CD4-positive, alpha-beta T cell treated with Interleukin-12 subunit alpha and Interleukin-12 subunit beta, for 1 hour (primary cell): ENCODE measurements at regions not wholly inside any gene's neighbourhood (a gene's known extent, or its start where the extent isn't known, plus 50 kb on each side); places are given as distances from the start of the nearest gene placed in this dataset.
A peak's percentile ranks its signal among the peaks of the same experiment; 100 is the strongest.
"Not testable (repeated sequence)": the region's sequence is repeated elsewhere in the genome, so short reads cannot be mapped to it uniquely, and the experiment has no call there.

Experiments used
- DNase-seq: peaks from one replicate; pipeline ENCODE4 v3.0.0-alpha.2; 2020

DNA sequence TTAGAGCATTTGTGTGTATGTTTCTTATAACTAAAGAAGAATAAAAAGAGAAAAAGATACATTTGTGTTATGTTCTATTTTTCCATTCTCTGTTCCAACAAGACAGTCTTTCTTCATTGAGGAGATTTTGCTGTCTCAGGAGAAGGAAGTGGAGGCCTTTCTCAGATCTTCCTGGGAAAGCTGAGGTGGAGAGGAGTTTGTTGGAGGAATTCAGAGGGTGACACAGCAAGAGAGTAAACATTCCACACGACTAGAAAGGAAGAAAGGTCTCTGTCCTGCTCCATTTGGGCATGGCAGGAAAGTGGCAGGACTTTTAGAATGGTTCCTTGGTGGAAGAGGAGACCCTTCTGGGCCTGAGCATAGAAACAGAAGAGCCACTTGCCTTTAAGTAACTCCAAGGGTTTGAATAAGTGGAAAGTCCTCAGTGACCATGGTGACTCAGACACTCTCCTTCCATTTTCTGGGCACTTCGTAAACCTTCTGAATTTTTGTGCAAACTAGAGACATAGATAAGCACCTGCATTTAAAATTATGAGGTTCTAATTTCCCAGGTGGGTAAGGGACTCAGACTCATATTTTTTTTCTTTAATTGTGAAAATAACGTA is 52.3 kb upstream of the COL5A2 start:
- DNase-seq, result no peak

DNA sequence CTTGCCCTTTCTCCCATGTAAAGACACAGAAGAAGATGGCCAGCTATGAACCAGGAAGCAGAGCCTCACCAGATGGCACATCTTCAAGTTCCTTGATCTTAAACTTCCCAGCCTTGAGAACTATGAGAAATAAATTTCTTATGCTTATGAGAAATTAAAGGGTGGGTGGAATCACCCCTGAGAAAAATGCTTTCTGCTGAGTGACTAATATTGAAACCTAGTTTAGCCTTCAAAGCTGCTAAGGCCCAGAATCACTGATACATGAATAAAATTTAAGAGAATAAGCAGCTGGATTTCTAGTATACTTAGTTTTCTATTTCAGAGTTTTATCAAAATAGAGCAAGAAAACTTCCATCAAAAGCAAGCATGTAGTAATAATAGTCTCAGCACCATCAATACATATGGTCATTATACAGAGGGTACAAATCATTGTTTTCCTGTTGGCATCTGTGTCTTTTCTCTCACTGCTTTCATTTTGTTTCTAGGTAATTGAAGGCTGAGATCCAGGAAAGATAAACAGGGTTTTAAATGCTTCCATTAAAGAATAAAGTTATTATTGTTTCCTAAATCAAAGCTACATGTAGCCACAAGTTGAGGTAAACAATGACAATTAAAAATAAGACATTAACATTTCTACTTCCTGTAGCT is 53.3 kb upstream of the COL5A2 start:
- no peak for DNase-seq

DNA sequence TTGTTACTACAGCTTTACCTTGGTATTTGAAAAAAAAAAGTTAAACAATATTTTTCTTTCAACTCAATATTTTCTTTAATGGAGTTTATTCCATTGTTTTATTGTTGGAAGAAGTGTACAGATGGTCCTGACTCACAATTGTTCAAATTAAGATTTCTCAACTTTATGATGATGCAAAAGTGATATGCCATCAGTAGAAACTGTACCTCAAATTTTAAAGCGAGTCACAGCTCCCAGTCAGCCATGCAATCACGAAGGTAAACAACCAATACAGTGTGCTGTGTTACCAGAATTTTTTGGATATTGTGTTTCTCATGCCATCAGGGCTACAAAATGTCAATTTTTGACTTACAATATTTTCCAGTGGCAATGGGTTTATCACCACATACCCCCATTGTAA is 54.0 kb upstream of the COL5A2 start:
- DNase-seq, result no peak

DNA sequence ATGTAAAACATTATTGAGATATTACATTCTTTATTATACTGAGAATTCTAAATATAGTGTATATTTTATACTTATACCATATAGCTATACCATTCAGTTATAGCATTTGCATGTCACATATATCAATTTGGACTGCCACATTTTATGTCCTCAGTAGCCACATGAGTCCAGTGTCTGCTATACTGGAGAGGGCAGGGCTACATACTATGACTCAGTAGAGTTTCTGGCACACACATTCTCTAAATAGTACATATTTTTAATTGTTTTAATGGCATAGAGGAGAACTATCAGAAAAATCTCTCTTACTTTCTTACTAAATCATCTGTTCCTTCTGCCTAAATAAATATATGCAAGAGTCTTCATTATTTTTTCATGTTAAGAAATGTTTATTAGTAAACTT is 55.4 kb upstream of the COL5A2 start:
- DNase-seq, result no peak

DNA sequence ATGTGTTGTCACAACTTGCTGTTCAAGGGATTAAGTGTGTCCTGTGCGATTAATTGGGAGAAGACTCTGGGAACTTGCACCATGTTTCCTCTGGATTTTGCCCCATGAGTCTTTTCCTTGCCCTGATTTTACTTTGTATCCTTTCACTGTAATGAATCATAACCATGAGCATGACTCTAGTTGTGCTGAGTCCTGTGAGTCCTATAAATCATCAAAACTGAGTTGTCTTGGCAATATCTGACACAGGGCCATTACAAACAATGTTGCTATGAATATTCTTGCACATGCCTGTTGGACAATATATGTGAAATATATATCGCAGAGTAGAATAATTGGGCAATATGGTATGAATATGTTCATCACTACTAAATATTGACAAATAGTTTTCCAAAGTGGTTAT is 56.5 kb upstream of the COL5A2 start:
- DNase-seq, result no peak

DNA sequence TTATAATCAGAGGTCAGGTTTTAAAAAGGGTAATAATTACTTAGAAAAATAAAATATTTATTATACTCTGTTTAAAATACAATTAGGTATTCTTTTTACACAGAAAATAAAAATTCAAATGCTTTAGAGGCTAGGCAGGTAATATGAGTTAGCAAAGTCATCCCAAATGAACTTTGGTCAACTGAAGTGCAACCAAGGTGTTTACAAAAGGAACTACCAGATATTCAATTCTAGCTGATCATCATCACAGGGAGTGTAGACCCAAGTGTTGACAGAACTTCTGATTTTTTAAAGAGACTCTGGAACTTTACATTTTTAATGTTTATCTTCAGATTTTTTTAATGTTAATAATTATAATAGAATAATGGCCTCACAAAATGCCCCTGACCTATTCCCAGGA is 59.3 kb upstream of the COL5A2 start:
- no peak for DNase-seq

DNA sequence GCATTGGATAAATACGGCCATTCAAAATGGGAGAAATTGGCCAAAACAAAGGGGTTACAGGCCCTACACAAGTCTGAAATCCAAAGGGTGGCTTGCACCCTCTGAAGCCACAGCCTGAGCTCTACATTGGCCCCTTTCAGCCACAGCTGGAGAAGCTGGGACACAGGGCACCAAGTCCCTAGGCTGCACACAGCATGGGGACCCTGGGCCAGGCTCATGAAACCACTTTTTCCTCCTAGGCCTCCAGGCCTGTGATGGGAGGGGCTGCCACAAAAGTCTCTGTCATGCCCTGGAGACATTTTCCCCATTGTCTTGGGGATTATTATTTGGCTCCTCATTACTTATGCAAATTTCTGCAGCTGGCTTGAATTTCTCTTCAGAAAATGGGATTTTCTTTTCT is 64.3 kb upstream of the COL5A2 start:
- not testable (repeated sequence) for DNase-seq

DNA sequence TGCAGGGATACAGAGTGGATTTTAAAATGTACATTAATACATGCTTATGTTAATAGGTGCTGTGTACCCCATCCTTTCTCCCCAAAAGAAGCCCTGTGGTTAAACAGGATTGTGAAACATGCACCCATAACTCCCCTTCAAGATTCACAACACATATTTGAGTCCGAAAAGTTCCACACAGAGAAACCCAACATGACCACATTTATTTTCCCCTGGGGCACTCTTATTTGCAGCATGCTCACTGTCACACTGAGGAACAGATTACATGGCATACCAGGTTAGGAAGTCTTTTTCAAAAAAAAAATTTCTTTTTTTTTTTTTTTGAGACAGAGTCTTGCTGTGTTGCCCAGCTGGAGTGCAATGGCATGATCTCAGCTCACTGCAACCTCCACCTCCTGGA is 67.7 kb upstream of the COL5A2 start:
- no peak for DNase-seq

DNA sequence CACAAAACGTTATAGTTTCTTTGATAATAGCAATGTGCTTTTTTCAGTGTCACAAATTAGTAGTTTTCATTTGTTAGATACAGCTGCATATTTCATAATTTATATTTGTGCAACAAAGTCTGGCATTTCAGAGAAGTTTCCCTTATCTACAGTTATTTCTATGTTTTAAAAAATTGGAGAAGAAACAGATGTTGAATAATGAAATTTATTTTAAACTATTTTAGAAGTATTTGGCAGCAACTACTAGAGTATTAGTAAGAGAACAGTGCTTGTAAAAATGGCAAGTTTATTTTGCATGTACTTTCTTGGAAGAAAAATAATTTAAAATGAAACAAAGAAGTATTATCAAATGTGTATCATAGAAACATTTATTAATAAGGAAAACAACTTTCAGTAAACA is 68.6 kb upstream of the COL5A2 start:
- no peak for DNase-seq

DNA sequence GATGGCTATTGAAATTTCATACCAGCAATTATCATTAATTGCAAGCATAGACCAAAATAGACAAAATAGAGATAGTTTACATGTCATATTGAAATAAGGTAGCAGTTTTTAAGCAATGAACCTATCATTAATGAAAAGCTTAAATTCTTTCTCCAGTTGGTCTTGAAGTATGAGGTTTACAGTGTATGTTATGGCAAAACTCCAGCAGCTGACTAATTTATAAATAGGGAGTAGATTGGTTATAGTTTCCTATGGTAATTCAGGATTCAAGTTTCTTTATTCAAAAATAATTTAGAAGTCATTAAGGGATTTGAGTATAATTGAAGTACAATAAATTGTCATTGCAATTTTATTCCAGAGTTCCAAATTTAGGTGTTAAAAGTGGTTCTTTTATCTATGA is 69.6 kb upstream of the COL5A2 start:
- no peak for DNase-seq

DNA sequence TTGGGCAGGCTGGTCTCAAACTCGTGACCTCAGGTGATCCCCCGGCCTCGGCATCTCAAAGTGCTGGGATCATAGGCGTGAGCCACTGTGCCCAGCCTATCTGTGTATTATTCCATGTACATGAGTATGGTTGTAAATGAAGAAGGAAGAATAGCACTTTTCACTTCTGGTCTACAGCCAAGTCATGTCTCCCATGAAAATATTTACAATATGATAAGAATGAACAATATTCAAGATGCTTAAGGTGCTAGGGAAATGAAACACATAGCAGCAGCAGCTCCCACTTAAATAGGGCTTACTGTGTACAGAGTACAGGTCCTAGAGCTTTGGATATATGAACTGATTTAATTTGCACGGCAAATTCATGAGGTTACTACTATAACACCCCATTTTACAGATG is 70.3 kb upstream of the COL5A2 start:
- no peak for DNase-seq

DNA sequence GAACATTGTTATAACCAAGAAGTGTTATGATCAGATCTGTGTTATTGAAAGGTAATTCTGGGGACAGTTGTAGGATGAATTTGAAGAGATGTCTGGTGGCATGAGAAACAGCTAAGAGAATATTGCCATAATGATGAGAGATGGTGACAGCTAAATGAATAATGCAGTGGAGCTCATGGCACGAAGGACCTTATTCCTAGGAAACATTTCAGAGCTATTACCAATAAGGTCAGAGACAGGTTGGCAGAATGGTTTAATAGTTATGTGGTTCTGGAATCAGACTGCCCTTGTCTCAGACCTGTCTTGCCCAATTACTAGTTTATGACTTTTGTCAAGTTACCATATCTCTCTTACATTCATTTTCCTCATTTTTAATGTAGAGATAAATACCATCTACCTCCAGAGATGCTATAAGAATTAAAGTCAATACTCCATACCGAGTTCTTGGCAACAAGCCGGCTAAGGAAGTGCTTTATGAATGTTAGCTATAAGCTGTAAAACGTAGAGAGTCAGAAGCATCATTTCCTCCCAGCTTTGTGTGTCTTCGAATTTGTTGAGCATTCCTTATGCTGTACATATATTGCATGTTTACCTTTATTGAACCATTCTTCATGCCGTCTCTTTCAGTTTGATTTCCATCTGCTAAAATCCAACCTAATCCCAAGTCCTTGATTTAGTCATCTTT is 73.6 kb upstream of the COL5A2 start:
- no peak for DNase-seq

DNA sequence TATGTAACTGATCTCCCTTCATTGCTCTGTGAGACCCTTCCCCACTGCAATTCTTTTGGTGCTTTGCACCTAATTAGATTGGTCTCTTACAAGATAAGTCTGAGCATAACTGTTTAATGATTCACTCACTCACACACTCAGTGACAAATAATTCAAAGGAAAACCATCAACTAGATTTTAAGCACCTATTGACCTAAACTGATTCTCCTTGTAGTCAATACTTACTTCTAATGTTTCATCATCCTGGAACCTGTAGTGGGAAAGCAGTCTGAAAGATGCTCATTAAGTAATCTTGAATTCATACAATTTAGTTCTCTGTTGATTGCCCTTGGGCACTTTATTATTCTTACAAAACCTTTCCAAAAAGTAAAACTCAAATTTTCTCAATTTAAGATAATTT is 74.3 kb upstream of the COL5A2 start:
- no peak for DNase-seq

DNA sequence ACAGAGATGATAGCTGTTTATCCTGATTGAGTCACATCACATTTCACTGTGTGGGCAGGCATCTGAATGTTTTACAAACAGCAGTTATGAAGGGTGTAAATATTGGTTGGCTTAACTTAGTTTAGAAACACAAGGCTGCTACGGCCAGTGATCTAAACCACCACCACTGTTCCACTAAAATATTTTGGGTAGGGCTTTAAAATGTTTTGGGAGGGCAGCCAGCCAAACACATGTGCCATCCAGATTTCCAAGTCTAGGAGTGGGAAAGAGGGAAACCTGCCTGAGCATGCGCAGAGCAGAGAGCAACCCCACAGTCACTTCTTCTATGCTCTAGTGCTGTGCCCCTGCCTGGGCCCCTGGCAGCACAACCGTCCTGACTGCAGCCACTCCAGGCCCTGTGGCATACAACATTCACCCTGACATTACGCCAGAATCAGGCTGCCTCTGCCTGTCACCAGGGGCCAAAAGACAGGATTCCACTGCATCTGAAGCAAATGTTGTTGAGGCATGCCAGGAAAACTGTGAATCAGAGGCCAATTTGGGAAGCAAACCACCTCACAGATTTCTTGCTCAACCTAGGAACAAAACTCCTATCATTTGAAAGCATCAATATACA is 74.8 kb upstream of the COL5A2 start:
- DNase-seq, result no peak

DNA sequence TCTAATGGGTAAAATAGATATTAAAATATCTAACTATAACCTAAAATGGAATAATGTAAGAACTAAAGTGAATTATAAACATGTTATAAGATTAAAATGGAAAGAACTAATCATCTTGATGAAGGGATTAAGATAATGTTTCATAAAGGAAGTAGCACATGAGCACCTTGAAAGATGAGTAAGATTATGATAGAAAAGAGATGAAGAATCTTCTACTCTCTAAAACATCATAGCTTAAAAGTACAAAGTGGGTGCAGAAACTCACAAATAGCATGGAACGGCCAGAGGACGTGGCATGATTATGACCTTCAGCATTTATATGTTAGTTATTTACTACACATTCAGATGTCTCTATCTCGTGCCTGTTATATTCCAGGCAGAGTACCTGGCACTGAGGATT is 76.2 kb upstream of the COL5A2 start:
- DNase-seq, result no peak

DNA sequence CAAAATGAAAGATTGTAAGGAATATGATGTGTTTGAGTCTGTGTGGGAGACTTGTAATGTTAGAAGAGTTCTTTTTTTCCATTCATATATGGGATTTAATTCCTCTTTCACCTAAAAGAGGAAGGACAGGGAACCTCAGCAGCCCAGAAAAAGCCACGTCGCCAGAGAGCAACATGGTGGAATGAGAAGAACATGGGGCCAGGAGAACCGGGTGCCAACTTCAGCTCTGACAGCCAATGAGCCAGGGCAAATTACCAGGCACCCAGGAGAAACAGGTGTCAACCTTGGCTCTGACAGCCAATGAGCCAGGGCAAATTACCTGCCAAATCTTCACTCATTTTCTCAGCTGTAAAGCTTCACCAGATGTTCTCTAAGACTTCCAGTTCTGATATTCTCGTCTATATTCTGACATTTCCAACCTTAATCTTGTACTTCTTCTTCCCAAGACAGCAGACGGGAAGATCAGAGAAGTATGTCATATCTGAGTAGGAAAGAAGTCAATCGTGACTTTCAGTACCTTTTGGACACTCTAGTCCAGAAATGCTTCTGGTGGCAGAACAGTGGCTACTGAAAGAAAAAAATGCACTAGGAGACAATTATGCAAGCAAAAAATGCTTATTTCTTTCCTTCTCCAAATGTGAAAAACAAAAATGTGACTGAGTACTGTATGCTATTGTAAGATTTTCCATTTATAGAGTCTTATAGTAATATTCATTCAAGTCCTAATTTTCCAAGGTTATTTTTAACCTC is 79.2 kb upstream of the COL5A2 start:
- DNase-seq, result no peak

DNA sequence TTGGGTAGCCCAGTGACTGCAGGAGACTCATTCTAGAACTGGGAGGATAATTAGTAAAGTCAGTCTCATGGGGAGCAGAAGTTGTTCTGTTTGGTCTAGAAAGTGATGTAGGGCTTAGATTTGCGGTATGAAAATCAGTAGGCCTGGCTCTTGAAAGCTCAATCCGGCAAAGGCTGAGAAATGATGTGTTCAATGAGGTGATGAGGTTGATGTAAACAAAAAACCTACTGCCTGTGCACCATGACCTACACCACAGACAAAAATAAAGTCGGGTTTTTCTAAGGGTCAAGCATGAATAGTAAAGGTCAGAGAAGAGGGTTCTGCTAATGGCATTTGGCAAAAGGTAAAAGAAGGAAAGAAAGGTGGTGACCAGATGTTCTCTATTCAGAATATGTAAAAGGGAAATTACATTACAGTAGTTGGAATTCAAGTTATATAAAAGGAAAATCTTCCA is 80.8 kb upstream of the COL5A2 start:
- DNase-seq, result no peak

DNA sequence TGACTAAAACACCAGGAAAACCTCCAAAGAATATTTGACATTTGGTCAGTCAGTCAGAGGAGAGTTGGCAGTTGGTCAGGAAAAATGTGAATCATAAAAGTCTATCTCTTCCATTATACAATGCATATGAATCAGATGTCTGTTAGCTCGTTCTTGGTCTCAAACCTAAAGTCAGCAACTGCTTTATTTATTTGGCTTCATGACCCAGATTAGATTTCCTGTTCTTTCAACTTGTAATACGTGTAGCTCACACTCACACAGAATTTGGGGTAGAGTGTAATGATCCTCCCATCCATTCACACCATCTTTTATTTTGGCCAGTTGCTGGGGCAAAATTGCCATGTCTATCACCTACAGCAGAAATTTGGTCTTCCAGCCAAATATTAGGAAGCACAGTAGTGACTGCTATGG is 81.9 kb upstream of the COL5A2 start:
- DNase-seq, result peak; percentile 20

DNA sequence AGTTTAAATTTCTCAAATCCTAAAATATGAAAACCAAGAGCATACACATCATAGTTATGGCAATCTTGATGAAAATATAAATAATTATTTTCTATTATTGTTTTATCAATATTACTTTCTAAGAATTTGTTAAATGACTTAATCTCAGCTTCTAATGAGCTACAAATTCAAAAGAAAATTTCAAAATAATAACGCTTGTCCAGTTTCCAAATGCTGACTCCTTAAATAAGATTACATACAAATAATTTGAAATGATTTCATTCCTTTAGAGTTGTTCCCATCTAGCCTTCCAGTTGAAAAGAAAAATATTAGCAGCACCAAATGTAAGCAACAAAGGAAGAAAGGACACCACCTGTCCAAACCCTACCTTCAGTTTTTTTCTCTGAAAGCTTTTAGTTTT is 82.4 kb upstream of the COL5A2 start:
- no peak for DNase-seq

DNA sequence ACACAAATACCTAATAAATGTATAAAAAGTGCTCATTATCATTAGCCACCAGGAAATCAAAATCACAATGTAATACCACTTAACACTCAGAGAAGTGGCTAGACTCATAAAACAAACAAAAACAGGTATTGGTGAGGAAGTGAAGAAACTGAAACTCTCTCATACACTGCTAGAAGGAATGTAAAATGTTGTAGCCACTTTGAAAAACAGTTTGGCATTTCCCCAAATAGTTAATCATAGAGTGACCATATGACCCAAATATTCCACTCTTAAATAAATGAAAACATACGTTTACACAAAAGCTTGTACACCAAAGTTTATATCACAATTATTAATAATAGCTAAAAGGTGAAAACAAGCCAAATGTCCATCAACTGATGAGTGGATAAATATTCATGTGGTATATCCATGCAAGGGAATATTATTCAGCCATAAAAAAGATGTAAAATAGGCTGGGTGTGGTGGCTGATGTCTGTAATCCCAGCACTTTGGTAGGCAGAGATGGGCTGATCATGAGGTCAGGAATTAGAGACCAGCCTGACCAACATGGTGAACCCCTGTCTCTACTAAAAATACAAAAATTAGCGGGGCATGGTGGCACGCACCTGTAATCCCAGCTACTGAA is 86.2 kb upstream of the COL5A2 start:
- no peak for DNase-seq

DNA sequence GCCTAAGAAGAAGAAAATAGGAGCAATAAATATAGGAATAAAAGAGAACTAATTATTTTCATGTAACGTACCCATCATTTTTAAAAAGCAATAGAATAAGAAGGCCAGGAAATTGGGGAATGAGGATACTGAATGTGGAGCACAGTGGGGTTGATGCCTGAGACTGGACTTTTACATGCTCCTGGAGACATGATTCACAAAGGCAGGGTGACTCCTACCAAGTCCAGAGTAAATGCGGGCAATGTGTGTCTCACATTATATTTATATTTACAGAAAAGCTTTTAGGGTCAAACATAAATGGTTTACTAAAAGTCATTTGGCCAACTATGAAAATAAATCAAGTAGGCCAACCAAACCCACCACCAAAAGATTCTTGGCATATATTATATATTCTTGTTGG is 87.9 kb upstream of the COL5A2 start:
- no peak for DNase-seq

DNA sequence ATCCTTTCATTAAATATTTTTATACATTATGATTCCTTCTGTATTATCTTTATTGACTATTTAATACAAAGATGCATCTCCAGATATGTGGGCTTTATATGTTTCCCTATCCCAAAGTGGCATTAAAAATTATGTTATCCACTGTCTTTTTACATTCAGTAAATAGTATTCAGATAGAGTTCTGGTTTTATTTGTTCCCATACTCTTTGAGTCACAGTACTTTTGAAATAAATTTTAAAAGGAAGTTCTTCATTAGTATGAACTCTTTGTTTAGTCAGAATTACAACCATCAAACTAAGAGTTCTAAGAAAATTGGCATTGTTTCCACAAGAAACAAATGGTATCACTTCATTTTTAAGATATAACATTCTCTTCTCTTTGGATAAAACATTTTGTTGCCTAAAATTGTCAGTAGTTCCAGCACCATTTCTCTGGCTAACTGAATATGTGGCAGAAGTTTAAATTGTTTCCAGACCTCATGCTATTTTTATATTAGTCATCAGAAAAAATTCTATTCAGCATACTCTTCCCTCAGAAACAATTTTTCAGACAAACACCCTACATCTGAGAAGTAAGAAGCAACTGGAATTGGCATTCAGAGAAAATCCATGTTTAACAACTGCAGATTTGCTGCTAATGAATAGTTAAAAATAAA is 88.5 kb upstream of the COL5A2 start:
- no peak for DNase-seq
